Body of pancreas (tissue), 4 donors: ENCODE measurements at regions not wholly inside any gene's neighbourhood (a gene's known extent, or its start where the extent isn't known, plus 50 kb on each side); places are given as distances from the start of the nearest gene placed in this dataset.

Experiments
- ATAC-seq: fragments of 150-250 bp; one replicate; pipeline ENCODE4 v1.9.1; 2016
- DNase-seq, 4 donors: peaks; one replicate each; pipeline ENCODE4 v3.0.0-alpha.2; 2019
- H3K27ac ChIP-seq, 4 donors: fragments of 200-600 bp; sonication (generic); 1 replicate in 3 of 4; 2 replicates in 1 of 4; pipeline versions ENCODE4 v1.5.1 to v1.6.1; 2016 to 2019; ENCODE audit warnings: mild to moderate bottlenecking in 1 of 4, mixed read lengths in 1 of 4, moderate library complexity in 1 of 4
- H3K27me3 ChIP-seq, 2 donors: fragments of 200-600 bp; sonication (generic); one replicate each; pipeline ENCODE4 v1.6.0; 2016; ENCODE audit warnings: mild to moderate bottlenecking in 1 of 2
- H3K36me3 ChIP-seq, 2 donors: fragments of 200-600 bp; sonication (generic); replicated peaks in 1 of 2; 2 replicates each; pipeline ENCODE4 v1.5.1; 2016; ENCODE audit warnings: low read depth in 2 of 2; ENCODE audit not compliant: insufficient read depth in 1 of 2
- H3K4me1 ChIP-seq: fragments of 200-600 bp; sonication (generic); one replicate; pipeline ENCODE4 v1.6.0; 2016
- H3K4me3 ChIP-seq, 2 donors: fragments of 200-600 bp; sonication (generic); 1 replicate in 1 of 2; 2 replicates in 1 of 2; pipeline ENCODE4 v1.5.1; 2016 to 2019
- H3K9me3 ChIP-seq, 3 donors: fragments of 200-600 bp; sonication (generic); 1 replicate in 2 of 3; 2 replicates in 1 of 3; pipeline ENCODE4 v1.5.1; 2016
- POLR2A ChIP-seq, 3 donors: fragments of 450-650 bp; IDR thresholded peaks; one replicate each; pipeline ENCODE4 v1.6.1; 2016; ENCODE audit warnings: antibody characterized with exemption in 3 of 3, mild to moderate bottlenecking in 2 of 3
- WGBS, 2 donors: methylation state at CpG; one replicate each; pipeline ENCODE4 v1.1.5; 2017; 5-methylcytosine and 5-hydroxymethylcytosine counted together
- intact Hi-C: fragments of 100-400 bp; cut with DNase I; formaldehyde crosslinking; loops from one replicate; pipeline ENCODE4 v1.15.1; 2023
- TF ChIP-seq, protein P1 (sequence below), 7 experiments: fragments of 450-650 bp in 4 of 7; fragments of 200-600 bp in 3 of 7; sonication (generic) in 3 of 7; IDR thresholded peaks; one replicate each; pipeline ENCODE4 v1.5.1; 2016 to 2019; ENCODE audit warnings: antibody characterized with exemption in 7 of 7

- H3K27me3 ChIP-seq = no peaks in the 10 kb centered on the region
- no peak for TF ChIP-seq POLR2A (IDR thresholded peaks at IDR 0.05)
- TF ChIP-seq, protein P1, sequence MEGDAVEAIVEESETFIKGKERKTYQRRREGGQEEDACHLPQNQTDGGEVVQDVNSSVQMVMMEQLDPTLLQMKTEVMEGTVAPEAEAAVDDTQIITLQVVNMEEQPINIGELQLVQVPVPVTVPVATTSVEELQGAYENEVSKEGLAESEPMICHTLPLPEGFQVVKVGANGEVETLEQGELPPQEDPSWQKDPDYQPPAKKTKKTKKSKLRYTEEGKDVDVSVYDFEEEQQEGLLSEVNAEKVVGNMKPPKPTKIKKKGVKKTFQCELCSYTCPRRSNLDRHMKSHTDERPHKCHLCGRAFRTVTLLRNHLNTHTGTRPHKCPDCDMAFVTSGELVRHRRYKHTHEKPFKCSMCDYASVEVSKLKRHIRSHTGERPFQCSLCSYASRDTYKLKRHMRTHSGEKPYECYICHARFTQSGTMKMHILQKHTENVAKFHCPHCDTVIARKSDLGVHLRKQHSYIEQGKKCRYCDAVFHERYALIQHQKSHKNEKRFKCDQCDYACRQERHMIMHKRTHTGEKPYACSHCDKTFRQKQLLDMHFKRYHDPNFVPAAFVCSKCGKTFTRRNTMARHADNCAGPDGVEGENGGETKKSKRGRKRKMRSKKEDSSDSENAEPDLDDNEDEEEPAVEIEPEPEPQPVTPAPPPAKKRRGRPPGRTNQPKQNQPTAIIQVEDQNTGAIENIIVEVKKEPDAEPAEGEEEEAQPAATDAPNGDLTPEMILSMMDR (IDR thresholded peaks at IDR 0.05) = no peak
- no peaks in the 10 kb centered on the region for H3K36me3 ChIP-seq
- H3K27ac ChIP-seq = no peak overlapping the region
- 49 to 55% methylated on average over 5 of the region's 5 CpGs for WGBS, 2 donors
- intact Hi-C loops = no loop called here
- H3K4me3 ChIP-seq = no peak overlapping the region
- H3K9me3 ChIP-seq = no peaks in the 10 kb centered on the region
- no peak for ATAC-seq
- no peaks in the 10 kb centered on the region for H3K4me1 ChIP-seq
- DNase-seq = no peak
These were observed 98.9 kb downstream of the CCT6B start for GRCh38 chr17:34862384-34862783.

- intact Hi-C loops = no loop called here
- 89 to 99% methylated on average over 4 of the region's 4 CpGs for WGBS, 2 donors
- Histone ChIP-seq H3K36me3 (no peaks in the 10 kb centered on the region), H3K4me1 (no peaks in the 10 kb centered on the region), H3K4me3 (no peak overlapping the region), H3K27me3 (no peaks in the 10 kb centered on the region), H3K9me3 (no peaks in the 10 kb centered on the region), H3K27ac (no peak overlapping the region)
- DNase-seq = no peak
- no peak for ATAC-seq
- no peak for TF ChIP-seq POLR2A (IDR thresholded peaks at IDR 0.05)
- TF ChIP-seq, protein P1 (IDR thresholded peaks at IDR 0.05) = no peak
These were observed 99.4 kb downstream of the CCT6B start for GRCh38 chr17:34861864-34862263.

DNA sequence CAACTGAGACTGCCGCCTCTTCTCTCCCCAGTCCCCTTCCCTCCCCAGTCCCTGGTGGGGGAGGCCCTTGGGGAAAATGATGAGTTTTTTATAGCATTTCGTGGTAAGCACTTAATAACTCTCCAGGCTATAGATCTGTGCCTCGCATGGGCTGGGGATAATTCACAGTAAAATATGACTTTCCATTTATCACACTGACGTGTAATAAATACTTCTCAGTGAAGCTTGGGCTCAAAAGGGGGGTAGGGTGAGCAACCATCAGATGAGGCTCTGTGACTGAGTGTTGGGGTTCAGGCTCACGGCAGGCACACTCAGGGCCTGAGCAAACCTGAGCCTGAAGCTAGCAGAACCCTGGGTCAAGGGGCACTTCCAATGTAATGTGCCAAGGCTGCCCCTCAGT, 101.6 kb downstream of the CCT6B start:
- intact Hi-C loops = no loop called here
- Histone ChIP-seq H3K9me3 (no peaks in the 10 kb centered on the region), H3K27ac (no peak overlapping the region), H3K4me1 (no peaks in the 10 kb centered on the region), H3K36me3 (no peaks in the 10 kb centered on the region), H3K4me3 (no peak overlapping the region), H3K27me3 (no peaks in the 10 kb centered on the region)
- DNase-seq (no peak), ATAC-seq (no peak)
- TF ChIP-seq POLR2A (IDR thresholded peaks at IDR 0.05) = no peak
- TF ChIP-seq, protein P1 (IDR thresholded peaks at IDR 0.05) = no peak
- WGBS, 2 donors = 50 to 64% methylated on average over 5 of the region's 5 CpGs

GRCh38 chr17:34858591-34859565, 102.4 kb downstream of the CCT6B start:
- WGBS, 2 donors = 51% methylated on average over 9 to 10 of the region's 10 CpGs
- DNase-seq = no peak
- TF ChIP-seq, protein P1 (IDR thresholded peaks at IDR 0.05) = no peak
- no peak for TF ChIP-seq POLR2A (IDR thresholded peaks at IDR 0.05)
- Histone ChIP-seq H3K9me3 (no peaks in the 10 kb centered on the region), H3K36me3 (no peaks in the 10 kb centered on the region), H3K27ac (no peak overlapping the region), H3K4me1 (no peaks in the 10 kb centered on the region), H3K27me3 (no peaks in the 10 kb centered on the region), H3K4me3 (no peak overlapping the region)
- intact Hi-C loops = no loop called here
- no peak for ATAC-seq

DNA sequence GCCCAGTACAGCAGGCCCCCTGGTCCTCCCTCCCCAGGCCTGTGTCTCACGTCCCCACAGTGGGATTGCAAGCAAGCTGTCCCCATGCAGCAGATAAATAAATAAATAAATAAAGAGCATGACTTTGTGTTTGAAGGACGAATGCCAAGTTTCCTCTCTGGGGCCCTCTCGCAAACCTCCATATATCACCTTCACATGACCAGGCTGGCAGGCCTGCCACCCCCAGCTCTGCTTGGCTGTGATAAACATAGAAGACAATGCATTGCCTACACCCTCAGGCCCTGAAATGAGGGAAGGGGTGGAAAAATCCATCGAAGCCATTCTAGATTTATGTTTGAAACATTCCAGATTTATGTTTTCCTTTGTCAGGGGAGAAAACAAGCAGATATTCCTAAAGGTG, 107.3 kb downstream of the CCT6B start:
- H3K27ac ChIP-seq = no peak overlapping the region
- H3K4me3 ChIP-seq = no peak overlapping the region
- no peaks in the 10 kb centered on the region for H3K36me3 ChIP-seq
- DNase-seq (no peak), ATAC-seq (no peak)
- no peaks in the 10 kb centered on the region for H3K4me1 ChIP-seq
- H3K27me3 ChIP-seq = no peaks in the 10 kb centered on the region
- WGBS, 2 donors = 60% methylated on average over 4 of the region's 4 CpGs
- TF ChIP-seq, protein P1 (IDR thresholded peaks at IDR 0.05) = no peak
- H3K9me3 ChIP-seq = no peaks in the 10 kb centered on the region
- intact Hi-C loops = no loop called here
